Anterior cingulate cortex (tissue), 58 donors: ENCODE measurements at regions not wholly inside any gene's neighbourhood (a gene's known extent, or its start where the extent isn't known, plus 50 kb on each side); places are given as distances from the start of the nearest gene placed in this dataset.
A peak's percentile ranks its signal among the peaks of the same experiment; 100 is the strongest.

Experiments
- DNase-seq, 58 donors: peaks; one replicate each; lab custom pipeline; 2025; lab: John Stamatoyannopoulos, UW

DNA sequence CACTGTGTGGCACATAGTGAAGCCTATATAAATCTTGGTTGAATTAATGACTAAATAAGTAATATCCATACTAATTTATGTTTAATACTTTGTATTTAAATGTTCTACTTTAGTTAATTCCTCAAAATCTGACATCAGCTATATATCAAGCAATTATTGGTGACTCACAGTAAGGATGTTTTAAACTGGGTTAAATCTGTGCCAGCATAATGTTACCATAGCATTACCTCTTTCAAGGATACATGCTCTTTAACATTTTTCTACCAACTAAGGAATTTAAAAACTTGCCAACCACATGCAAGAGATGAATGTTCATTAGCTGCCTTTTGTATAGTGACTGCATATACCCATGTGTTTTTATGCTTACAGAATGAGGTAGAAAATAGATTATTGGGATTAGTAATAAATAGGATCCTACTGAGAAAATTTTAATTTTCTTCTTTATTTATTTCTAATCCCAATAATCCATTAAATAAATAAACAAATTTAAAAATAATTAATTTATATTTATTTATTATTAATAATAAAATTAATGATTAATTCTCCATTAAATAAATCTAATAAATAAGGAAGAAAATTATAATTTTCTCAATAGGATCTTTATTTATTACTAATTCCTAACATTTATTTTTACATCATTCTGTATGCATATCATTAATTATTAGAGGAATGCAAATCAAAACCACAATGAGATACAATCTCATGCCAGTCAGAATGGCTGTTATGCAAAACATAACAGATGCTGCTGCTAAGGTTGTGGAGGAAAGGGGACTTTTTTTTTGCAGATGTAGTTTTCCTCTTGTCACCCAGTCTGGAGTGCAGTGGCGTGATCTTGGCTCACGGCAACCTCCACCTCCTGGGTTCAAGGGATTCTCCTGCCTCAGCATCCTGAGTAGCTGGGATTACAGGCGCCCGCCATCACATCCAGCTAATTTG is 410.7 kb upstream of the DSEL start:
- DNase-seq: no peak

DNA sequence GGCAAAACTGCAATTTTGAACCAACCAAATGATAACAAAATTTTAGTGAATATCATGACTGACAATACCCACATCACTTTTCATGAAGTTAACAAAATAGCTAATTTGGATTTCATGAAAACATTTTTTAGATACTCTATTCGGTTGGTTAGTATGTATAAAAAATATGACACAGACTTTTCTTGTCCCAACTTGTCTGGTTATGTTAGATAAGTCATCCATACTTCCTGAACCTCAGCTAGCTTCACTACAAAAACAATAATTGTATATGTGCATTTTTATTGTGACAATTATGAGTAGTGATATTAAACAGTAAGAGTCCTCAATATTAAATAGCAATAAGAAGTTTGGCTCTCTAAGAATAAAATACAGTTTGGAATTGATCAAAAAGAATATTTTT is 408.1 kb upstream of the DSEL start:
- DNase-seq: no peak

DNA sequence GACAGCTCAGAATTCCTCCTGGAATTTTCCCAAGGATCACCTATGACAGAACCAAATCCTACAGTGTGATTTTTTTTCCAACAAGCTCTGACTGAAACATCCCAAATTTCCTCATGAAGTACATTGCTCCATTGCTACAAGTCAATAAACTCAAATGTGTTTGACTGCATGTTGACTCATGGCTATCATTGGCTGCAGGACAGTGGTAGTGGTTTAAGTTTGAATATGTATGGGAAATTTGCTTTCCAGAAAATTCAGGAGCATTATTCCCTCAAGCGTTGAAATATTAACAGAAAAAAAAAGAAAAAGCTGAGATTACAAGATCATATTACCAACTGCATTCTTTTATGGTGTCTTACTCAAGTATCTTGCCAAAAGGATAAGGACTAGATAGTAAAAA is 402.8 kb upstream of the DSEL start:
- DNase-seq: no peak

DNA sequence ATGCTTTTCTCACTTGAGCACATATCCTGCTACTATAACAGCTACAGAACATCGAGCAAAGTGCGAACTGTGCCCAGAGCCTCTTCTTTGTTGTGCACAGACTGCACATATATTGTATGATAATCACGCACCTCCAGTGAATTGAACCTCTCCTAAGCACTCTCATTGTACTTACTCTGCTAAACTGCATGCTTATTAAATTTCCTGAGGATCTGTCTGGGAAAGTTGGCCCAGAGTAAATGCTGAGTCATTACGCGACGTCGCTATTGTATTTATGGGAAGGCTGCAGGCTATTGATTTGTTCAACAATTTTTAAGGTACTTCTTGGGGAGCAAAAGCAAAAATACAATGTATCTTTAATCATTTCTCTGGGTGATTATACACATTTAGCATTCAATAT is 399.6 kb upstream of the DSEL start:
- peak in 1 of 58 donors; percentile 0 for DNase-seq

DNA sequence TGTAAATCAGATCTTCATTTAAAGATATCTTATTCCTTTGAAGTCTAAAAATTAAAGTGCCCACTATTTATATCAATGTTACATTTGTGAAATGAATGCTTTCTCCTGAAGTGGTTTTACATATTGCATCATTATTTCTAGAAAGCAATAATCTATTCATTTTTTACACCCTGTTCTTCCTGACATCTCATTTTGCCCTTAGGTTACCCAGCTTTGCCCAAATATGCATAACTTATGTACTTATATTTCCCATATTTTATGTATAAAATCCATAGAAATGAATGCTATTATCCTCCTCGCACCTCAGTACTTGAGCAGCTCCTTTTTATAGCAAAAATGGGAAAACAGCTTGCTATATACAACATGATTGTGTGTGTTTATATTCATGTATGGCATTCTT is 396.5 kb upstream of the DSEL start:
- no peak for DNase-seq

DNA sequence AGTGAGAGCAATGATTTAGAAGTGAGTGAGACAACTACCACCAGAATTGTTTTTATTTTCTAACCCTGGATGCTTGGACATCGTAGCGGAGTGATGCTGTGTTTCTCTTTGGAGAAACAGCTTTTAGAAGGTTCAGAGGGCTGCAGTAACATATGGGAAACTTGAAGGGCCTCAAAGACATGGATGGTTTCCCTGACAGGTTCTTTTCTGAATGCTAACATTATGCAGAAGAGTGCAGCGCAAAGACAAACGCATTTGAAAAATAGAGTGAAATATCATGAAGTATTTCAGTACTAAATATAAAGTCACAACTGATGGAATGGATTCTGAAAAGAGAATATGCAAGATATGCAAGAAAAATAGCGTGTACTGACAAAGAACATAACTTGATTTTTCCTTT is 385.1 kb upstream of the DSEL start:
- DNase-seq: no peak

DNA sequence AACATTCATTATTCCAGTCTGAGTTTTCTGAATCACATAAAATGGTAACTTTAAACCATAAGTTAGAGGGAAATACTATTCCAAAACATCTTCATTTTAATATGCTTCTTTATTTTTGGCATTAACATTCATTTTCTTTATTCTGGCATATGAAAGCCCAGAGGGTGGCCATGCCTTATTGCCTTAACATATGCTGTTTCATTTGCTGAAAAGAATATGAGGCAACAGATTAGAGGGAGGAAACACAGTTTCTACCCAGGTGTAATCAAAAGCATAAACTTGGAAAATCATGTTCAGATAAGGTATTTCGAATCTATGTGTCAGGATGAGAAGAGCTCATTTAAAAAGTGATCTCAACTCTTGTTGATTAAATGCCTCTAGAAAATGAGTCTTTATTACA is 379.9 kb upstream of the DSEL start:
- DNase-seq: no peak

DNA sequence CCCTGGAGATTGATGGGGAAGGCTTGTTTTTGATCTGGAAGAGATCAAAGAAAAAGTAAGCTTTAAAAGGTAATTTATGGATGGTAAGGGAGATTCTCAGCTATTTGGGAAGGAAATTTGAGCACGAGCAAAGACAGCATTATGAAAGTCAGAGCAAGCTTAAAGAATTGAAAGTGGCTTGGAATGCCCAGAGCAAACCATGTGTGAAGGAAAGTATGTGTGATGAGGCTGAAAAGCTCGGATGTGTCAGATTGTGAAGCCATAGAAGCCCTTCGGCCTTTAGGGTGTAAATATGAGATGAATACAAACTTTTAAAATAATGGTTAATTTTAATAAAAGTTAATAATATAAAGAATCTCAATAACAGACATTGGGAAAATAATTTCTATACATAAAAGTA is 377.4 kb upstream of the DSEL start:
- DNase-seq: no peak

DNA sequence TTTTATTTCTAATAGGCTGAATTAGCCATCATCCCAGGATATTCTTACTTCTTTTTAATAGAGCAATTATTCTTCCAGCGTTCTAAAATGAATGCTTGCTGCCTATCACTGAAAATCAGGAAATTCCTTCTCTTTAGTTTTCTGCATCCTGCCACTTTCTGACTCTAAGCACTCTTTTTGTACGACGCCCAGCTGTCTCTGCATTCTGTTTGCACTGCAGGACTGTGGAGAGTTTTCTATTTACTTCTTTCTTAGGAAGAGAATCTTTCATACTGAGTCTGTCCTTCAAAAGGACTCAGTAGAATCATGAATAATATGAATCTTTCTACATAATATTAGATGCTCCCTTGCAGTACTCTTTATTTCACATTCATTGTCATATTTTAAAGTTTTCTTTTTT is 360.4 kb upstream of the DSEL start:
- no peak for DNase-seq

DNA sequence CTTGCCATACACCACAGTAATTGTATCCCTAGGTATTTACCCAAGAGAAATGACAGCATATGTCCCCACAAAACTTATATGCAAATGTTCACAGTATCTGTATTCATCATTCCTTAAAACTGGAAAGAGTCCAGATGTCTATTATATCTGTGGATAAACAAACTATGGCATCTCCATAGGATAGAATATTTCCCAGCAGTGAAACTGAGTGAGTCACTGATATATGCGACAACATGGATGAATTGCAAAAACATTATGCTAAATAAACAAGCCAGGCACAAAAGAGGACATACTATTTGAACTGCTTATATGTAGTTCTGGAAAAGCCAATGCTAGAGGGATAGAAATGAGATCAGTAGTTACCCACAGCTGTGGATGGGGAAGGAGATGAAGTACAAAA is 359.4 kb upstream of the DSEL start:
- DNase-seq: no peak

DNA sequence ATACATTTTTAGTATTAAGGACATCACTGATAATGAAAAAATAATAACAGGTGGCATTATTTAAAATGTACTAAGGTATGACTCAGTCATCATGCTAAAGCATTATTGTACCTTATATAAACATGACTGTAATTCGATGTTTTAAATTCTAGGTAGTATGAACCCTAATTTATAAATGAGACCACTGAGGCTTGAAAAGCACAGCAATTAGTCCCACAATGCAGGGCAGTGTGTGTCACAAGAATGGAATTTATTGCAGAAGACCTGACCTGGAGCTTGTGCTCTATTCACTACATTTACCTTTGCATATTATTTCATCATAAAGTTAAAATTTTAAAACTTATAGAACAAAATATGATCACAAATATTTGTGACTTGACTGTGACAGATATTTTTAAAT is 358.5 kb upstream of the DSEL start:
- DNase-seq: no peak

DNA sequence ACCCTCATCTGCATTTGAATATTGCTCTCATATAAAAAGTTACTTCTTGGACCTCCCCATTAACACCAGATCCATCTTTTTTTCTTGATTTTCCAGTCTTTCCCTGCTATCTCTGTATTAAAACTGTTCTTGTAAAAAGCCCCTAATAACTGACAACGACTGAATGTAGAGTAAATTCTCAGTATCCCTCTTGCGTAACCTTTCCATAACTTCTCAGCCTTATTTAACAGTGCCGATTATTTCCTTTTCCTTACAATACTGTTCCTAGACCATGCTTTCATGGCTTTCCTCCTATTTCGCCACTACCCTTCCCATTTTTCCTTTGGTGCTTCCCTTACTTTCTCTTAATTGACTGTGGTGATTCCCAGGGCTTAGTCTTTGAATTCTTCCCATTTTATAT is 348.9 kb upstream of the DSEL start:
- no peak for DNase-seq

DNA sequence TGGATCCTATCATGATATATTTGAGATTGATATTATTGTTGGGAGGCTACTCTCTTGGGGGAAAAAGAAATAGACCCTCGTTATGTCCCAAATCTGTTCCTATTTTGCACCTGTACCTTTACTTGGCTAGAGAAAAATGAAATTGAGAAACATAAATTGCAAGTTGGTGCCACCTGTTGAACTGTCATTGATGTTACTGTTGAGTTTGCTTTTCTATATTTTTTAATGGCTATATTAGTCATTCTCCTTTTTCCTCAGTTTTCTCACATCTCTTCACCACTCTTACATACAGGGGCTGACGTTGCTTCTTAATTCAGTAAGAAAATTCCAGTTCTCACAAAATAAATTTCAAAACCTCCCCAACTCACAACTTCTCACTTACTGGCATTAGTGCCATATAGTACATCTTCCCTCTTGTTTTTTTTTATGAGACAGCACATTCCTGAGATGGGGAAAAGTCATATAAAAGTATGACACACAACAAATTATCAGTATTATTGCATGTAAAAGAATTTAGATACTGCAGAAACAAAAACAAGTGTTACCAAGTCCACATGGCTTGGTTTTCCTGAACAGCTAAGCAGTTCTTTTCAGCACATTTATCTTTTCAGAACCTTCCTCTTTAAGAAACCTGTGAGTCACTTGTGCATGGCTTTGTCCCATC is 348.3 kb upstream of the DSEL start:
- no peak for DNase-seq

DNA sequence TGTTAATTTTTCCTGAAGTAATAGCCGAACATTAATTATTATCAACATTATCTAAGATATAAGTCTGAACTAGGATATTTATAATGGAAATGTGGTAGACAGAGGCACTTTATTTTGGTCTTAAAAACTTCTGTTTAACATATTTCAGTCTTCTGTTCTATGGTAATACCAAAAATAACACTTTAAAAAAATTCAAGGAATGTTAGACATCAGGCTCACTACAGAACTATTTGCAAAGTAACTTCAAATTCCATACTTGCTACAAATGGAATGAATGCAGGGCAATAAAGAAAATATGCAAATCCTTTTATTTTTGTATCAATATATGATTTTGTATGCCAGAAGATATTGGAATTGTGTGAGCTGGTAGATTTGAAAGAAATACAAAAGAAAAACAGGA is 345.5 kb upstream of the DSEL start:
- no peak for DNase-seq

DNA sequence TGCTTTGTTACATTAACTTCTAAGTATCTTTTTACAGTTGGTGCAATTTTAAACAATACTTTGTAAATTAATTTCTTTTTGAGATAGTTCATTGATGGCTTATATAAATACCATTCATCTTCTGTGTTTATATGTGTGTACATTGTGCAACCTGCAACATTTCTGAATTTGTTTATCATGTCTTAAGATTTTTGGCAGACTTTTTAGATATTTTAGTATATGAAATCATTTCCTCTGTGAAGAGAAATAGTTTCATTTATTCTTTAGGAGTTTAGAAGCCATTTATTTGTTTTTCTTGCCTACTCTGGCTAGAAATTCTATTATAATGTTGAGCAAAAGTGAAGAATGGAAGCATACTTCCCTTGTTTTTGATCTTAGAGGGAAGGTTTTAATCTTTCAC is 337.8 kb upstream of the DSEL start:
- no peak for DNase-seq

DNA sequence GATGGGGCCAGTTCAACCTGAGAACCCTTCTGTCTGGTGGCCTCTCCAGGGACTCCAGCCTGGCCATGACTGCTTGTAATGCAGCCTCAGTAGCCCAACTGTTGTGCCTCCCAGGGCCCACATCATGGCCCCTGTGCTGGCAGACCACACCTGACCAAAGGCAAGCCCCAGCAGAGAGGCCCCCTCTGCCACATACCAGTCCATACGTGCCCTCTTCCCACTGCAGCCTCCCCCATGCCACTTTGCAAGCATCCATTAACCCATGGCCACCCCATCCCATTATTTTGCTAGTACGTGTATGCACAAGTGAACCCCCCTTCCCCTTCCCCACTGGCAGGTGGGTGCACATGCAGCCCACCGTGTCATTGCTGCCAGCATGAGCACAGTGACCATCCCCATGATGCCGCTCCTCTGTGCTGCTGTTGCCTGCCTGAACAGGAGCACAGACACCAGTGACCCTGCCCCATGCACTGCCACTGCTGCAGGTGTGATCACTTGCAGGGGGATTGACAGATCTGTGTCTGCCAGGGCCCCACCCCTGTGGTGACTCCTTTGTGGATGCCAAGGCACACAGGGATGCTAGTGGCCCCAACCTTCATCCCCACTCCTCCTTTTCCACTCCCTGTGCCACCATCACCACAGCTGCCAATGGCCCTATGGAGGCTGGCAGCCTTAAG is 330.0 kb upstream of the DSEL start:
- no peak for DNase-seq

DNA sequence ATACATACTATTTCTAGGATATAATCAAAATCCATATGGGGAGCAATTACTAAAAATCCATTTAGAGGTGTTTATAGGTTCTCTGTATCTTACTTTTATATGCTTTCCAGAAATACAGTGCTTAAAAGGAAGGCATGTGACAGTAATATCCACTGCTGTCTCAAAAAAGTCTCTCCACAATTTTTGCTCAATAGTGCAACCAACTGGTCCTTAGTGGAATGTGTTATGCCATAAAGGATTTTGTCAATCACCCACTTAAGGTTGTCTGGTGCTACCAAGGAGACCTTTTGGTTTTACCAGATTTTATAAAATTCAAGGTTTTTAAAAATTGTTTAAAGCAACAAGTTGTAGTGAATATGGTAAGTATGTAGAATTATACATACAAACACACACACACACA is 328.5 kb upstream of the DSEL start:
- no peak for DNase-seq

DNA sequence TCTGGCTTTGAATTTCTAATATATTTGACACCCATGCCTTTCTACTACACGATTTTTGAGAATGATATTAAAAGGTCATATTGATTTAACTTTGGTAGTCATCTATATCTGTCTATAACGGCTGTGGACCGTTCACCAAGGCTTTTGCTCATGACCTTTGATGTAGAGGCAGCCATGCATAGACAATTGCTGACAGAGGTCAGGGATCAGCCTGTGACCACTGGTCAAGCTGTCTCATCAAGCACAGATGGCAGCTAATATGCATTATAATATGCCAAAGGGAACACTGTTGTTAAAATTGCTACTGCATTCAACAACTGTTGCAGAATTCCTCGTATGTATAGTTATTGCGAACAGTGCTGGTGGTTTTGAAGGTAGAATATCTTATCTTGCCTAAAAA is 323.9 kb upstream of the DSEL start:
- DNase-seq: no peak

DNA sequence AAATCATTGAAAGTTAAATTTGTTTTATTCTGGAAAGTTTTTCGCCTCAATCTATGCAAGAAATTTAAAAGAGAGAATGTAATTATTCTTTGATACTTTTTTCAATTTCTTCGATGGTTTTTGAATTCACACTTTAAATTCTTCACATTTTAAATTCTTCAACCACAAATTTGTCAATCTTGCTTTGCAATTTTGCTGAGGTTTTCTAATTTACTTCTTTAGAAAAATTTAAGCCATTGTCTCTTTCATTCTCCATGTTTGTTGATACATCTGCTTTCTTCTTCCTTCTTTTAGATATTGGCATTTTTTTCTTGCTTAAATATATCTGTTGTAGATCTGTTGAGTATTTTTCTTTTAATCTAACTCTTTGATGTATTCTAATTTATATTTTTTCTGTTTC is 301.9 kb upstream of the DSEL start:
- DNase-seq: no peak

DNA sequence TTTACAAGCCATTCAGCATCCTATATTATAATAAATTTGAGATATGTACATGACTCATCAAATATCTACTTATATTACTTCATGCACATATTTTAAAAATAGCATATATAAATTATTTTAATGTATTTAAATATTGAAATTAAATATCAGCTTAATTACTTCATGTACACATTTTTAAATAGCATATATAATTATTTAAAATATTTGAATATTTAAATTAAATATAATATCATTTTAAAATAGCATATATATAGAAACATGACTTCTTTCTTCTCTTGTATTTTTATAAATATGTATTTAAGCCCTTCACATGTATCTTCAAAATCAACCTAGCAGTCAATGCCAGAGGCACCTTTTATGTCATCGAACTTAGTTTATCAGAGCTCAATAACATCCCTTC is 298.8 kb upstream of the DSEL start:
- no peak for DNase-seq

DNA sequence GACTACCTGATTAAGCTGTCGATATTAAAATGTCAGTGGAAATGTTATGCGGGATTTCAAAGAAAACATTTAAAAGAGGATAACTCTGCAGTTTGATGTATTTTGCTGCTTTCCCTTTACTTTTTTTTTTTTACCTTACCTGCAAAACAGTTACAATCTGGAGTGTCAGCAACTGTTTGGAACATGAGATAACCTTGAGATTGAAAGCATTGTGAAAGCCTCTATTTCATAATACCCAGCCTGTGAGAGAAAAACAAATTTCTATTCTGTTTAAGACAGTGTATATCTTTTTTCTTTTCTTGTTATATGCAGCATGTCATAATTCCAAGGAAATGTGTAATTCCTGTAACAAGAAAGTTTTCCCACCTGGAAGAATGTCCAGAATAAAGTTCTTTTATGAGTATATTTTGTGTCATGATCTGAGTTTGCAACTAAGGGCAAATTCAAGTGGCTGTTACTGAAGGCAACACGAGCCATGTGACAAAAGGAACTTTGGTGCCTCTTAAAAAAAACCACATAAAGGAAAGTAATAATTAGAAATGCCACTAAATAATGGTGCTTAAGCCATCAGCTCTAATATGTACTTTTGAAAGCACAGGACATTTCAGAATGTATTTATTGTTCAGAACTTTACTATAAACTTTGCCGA is 297.0 kb upstream of the DSEL start:
- DNase-seq: no peak
